ENCODE measurements at regions not wholly inside any gene's neighbourhood (a gene's known extent, or its start where the extent isn't known, plus 50 kb on each side); places are given as distances from the start of the nearest gene placed in this dataset.
A peak's percentile ranks its signal among the peaks of the same experiment; 100 is the strongest.

- DNase-seq (ENCODE audit: low read depth): no peak
Observed at GRCh38 chr4:130296448-130296847, 1200.5 kb downstream of the C4orf33 start.

- no peak for DNase-seq (ENCODE audit: low read depth)
Observed at GRCh38 chr4:130306566-130306965, 1210.6 kb downstream of the C4orf33 start.

- no peak for DNase-seq (ENCODE audit: low read depth)
Observed at GRCh38 chr4:130309221-130309620, 1213.3 kb downstream of the C4orf33 start.

- DNase-seq (ENCODE audit: low read depth): no peak
Observed at GRCh38 chr4:130322439-130322838, 1226.5 kb downstream of the C4orf33 start.

GRCh38 chr4:130329036-130329435 lies 1233.1 kb downstream of the C4orf33 start:
- no peak for DNase-seq (ENCODE audit: low read depth)

- no peak for DNase-seq (ENCODE audit: low read depth)
Observed at GRCh38 chr4:130333241-130333759, 1237.3 kb downstream of the C4orf33 start.

- DNase-seq (ENCODE audit: low read depth): no peak
Observed at GRCh38 chr4:130335417-130336194, 1239.7 kb downstream of the C4orf33 start.

GRCh38 chr4:130336585-130337217 lies 1240.7 kb downstream of the C4orf33 start:
- peak; percentile 59 for DNase-seq (ENCODE audit: low read depth)

GRCh38 chr4:130338851-130339250 lies 1242.9 kb downstream of the C4orf33 start:
- DNase-seq (ENCODE audit: low read depth): no peak

GRCh38 chr4:130349745-130350144 lies 1253.8 kb downstream of the C4orf33 start:
- no peak for DNase-seq (ENCODE audit: low read depth)

GRCh38 chr4:130356873-130357272 lies 1260.9 kb downstream of the C4orf33 start:
- no peak for DNase-seq (ENCODE audit: low read depth)

GRCh38 chr4:130359542-130359941 lies 1263.6 kb downstream of the C4orf33 start:
- peak; percentile 47 for DNase-seq (ENCODE audit: low read depth)

- DNase-seq (ENCODE audit: low read depth): no peak
Observed at GRCh38 chr4:130361616-130362015, 1265.7 kb downstream of the C4orf33 start.

GRCh38 chr4:130368668-130369067 lies 1272.7 kb downstream of the C4orf33 start:
- no peak for DNase-seq (ENCODE audit: low read depth)

- DNase-seq (ENCODE audit: low read depth): peak; percentile 11
Observed at GRCh38 chr4:130393231-130393630, 1297.3 kb downstream of the C4orf33 start.

- peak; percentile 43 for DNase-seq (ENCODE audit: low read depth)
Observed at GRCh38 chr4:130393642-130394041, 1297.7 kb downstream of the C4orf33 start.

GRCh38 chr4:130395871-130396270 lies 1299.9 kb downstream of the C4orf33 start:
- peak; percentile 13 for DNase-seq (ENCODE audit: low read depth)

GRCh38 chr4:130403221-130403620 lies 1307.3 kb downstream of the C4orf33 start:
- DNase-seq (ENCODE audit: low read depth): no peak

GRCh38 chr4:130416228-130416627 lies 1320.3 kb downstream of the C4orf33 start:
- no peak for DNase-seq (ENCODE audit: low read depth)

GRCh38 chr4:130419211-130419975 lies 1323.4 kb downstream of the C4orf33 start:
- no peak for DNase-seq (ENCODE audit: low read depth)

- no peak for DNase-seq (ENCODE audit: low read depth)
Observed at GRCh38 chr4:130422261-130422660, 1326.3 kb downstream of the C4orf33 start.

- no peak for DNase-seq (ENCODE audit: low read depth)
Observed at GRCh38 chr4:130424211-130424610, 1328.3 kb downstream of the C4orf33 start.

Measured in myocyte (in vitro differentiated cells).